T-helper 1 cell treated with Interleukin-12 subunit alpha and Interleukin-12 subunit beta and Interleukin-4 antibody, amounts not matched to agents 30 μg/mL and 1 μg/mL, for 36 hours (primary cell): ENCODE measurements at regions not wholly inside any gene's neighbourhood (a gene's known extent, or its start where the extent isn't known, plus 50 kb on each side); places are given as distances from the start of the nearest gene placed in this dataset.

Experiments
- H3K27ac Mint-ChIP-seq: one replicate; pipeline ENCODE4 v1.8.0; 2021; ENCODE audit warnings: mild to moderate bottlenecking, mixed read lengths
- H3K27me3 Mint-ChIP-seq: one replicate; pipeline ENCODE4 v1.8.0; 2021; ENCODE audit warnings: low read depth, mixed read lengths
- H3K36me3 Mint-ChIP-seq: one replicate; pipeline ENCODE4 v1.8.0; 2021; ENCODE audit warnings: low read depth, mixed read lengths
- H3K4me1 Mint-ChIP-seq: one replicate; pipeline ENCODE4 v1.8.0; 2021; ENCODE audit warnings: low read depth, mixed read lengths
- H3K4me3 Mint-ChIP-seq: one replicate; pipeline ENCODE4 v1.8.0; 2021; ENCODE audit warnings: mild to moderate bottlenecking, moderate library complexity, mixed read lengths
- H3K9me3 Mint-ChIP-seq: one replicate; pipeline ENCODE4 v1.8.0; 2021; ENCODE audit warnings: mixed read lengths

DNA sequence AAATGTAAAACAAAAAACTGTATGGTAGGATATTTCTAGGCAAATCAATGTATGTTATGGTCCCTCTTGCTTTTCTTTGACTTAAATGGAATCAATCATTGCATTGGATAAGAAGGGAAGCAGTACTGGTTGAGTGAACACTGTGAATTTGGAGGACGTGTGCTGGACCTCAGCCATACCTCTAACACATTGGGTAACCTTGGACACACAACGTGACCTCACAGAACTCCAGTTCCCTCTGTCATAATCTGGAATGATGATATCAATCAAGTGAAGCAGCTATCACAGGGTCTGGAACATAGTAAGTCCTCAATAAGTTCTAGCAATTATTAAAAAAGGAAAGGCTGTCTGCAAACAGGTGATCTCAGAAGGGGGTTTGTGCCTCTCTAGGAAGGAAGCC lies 474.9 kb upstream of the TCF4 start:
- H3K27ac Mint-ChIP-seq = no peak overlapping the region
- H3K4me1 Mint-ChIP-seq = no peaks in the 10 kb centered on the region
- no peaks in the 10 kb centered on the region for H3K27me3 Mint-ChIP-seq
- no peaks in the 10 kb centered on the region for H3K36me3 Mint-ChIP-seq
- H3K9me3 Mint-ChIP-seq = no peaks in the 10 kb centered on the region
- H3K4me3 Mint-ChIP-seq = no peak overlapping the region

DNA sequence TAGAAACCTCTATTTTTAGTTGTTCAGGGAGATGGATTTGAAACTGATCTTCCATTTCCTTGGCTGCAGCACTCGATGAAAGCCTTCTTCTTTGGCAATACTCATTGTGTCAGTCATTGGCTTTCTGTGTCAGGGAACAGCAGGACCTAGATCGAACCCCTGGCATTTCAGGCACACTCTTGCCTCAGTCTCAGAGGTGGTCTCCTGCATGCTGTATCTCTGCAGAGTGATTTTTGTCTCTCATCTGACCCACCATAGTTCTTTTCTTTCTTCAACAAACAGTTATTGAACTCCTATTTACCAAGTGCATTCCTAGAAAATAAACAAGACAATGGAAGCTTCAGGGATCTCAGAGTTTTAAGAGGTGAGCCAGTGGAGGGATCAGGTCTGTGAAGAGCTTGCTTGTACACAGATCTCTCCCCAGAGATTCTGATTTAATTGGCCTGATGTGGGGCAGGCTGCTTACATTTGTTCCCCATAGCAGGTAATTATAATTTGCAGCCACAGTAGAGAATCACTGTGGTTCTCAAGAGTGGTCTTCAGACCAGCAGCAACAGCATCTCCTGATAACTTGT lies 473.1 kb upstream of the TCF4 start:
- no peaks in the 10 kb centered on the region for H3K4me1 Mint-ChIP-seq
- no peaks in the 10 kb centered on the region for H3K9me3 Mint-ChIP-seq
- H3K4me3 Mint-ChIP-seq = no peak overlapping the region
- H3K27me3 Mint-ChIP-seq = no peaks in the 10 kb centered on the region
- no peak overlapping the region for H3K27ac Mint-ChIP-seq
- H3K36me3 Mint-ChIP-seq = no peaks in the 10 kb centered on the region

DNA sequence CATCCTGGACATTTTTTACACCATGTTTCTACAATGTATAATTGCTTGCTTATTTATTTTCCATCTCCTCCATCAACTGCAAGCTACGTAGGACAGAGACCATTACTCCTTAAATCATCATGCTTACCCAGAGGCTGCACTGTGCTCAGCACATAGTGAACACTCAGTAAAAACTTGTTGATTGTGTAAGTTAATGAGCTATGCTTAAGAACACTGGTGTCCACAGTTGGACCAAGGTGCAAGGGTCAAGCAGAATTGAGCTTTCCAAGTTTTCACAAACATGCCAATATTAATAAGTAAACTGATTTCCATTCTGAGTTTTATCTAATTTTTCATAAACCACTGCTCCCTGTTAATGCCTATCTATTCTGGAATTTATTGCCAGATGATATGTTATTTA lies 464.2 kb upstream of the TCF4 start:
- H3K27me3 Mint-ChIP-seq = no peaks in the 10 kb centered on the region
- no peaks in the 10 kb centered on the region for H3K4me1 Mint-ChIP-seq
- H3K9me3 Mint-ChIP-seq = peaks cover 13% of the 10 kb centered on the region
- H3K4me3 Mint-ChIP-seq = no peak overlapping the region
- no peaks in the 10 kb centered on the region for H3K36me3 Mint-ChIP-seq
- H3K27ac Mint-ChIP-seq = no peak overlapping the region

DNA sequence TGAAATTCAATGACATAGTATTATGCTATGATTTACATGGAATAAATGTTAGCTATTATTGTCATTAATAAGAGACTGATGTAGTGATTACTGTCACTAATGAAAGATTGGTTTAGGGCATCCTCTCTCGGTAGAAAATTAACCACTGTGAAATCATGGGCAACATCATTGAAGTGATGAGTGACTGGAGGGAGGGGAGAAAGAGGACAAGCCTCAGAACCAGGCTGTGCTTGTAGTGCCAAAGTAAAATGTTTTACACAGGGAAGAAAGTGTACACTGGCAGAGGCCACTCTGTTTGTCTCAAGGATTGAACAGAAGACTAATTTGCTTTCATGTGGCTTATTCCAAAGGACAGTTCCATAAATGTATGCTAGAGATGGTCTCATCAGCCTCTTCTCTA lies 456.2 kb upstream of the TCF4 start:
- Mint-ChIP-seq H3K4me1 (no peaks in the 10 kb centered on the region), H3K27ac (no peak overlapping the region), H3K9me3 (peaks cover 8% of the 10 kb centered on the region), H3K4me3 (no peak overlapping the region), H3K36me3 (no peaks in the 10 kb centered on the region), H3K27me3 (no peaks in the 10 kb centered on the region)

DNA sequence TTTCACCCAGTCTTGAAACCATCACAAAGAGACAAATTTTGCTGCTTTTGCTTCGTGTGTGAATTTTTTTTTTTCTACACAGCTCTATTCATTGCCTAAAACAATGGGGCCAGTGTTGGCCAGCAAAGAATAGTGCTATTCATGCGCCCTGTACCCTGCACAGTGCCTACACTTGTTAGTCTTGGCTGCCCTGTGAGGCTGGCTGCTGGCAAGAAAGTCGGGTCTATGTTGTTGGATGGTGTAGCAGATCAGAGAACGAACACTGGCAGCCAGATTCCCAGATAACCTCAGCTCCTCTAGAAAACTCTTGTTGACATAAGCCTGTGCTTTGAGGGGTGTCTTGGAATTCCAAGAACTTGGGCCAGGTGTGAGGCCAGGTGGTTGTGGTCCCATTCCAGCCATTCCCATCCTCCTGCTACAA lies 455.7 kb upstream of the TCF4 start:
- Mint-ChIP-seq H3K4me3 (no peak overlapping the region), H3K27me3 (no peaks in the 10 kb centered on the region), H3K4me1 (no peaks in the 10 kb centered on the region), H3K36me3 (no peaks in the 10 kb centered on the region), H3K27ac (no peak overlapping the region), H3K9me3 (peaks cover 8% of the 10 kb centered on the region)

DNA sequence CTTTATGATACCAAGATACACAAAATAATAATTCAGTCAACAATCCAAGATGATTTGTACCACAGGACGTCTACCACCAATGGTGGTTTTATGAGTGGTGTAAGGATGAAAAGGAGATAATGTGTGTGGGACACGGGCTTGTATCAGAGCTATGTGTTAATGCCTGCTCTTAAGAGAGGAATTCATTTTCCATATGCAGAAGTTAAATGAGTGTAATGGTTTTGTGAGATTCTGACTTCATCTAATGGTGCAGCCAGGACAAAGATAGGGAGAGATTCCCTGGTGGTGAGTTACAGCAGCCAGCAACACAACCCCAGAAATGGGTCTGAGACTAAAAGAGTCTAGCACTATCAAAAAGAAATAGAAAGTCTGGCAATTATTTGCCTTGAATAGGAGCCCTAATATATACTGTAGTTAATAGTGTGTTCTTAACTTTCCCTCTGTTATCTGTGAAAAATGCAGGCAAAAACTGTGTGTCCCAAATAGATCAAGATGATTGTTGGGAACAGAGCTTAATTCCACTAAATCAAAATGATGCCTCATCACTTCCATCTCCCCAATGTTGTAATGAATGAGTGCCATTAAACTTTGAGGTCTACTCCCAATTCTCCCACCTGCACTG lies 455.0 kb upstream of the TCF4 start:
- Mint-ChIP-seq H3K36me3 (no peaks in the 10 kb centered on the region), H3K9me3 (peaks cover 3% of the 10 kb centered on the region), H3K4me1 (no peaks in the 10 kb centered on the region), H3K27ac (no peak overlapping the region), H3K27me3 (no peaks in the 10 kb centered on the region), H3K4me3 (no peak overlapping the region)

DNA sequence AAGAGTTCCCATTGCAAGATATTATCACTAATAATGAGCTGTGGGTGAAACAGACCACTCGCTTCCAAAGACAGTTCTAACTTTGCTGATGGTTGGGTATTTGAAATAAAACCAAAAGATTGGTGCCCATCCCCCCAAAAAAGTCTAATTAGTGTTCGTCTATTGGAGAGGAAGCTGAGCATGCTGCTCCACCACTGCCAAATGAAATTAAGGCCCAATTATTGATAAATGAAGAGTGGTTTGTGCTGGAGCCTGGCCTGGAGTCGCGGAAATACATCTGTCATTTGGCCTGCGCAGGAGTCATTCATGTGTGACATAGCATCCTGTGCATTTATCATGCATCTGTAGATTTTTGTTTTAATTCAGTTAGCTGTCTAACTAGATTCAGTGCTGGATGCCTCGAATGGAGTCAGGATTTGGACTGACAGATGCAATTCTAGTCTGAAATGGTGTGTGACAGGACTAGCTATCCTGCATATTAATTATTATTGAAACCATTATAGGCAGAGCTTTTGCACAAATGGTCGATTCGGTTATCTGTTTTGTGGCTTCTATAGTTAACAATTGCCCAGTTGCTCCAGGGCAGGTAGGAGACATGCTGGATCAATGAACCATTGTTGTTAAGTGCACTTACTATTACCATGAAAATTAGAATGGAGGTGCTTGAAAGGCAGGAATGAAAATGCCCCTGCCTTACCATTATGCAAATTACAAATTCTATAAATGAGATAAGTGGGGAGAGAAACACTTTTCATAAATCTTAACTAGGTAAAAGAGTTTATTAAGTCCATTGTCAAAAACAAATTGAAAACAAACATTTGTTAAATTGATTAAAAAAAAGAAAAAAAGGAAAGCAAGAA lies 450.4 kb upstream of the TCF4 start:
- Mint-ChIP-seq H3K4me1 (no peaks in the 10 kb centered on the region), H3K36me3 (no peaks in the 10 kb centered on the region), H3K9me3 (no peaks in the 10 kb centered on the region), H3K27ac (no peak overlapping the region), H3K4me3 (no peak overlapping the region), H3K27me3 (no peaks in the 10 kb centered on the region)

DNA sequence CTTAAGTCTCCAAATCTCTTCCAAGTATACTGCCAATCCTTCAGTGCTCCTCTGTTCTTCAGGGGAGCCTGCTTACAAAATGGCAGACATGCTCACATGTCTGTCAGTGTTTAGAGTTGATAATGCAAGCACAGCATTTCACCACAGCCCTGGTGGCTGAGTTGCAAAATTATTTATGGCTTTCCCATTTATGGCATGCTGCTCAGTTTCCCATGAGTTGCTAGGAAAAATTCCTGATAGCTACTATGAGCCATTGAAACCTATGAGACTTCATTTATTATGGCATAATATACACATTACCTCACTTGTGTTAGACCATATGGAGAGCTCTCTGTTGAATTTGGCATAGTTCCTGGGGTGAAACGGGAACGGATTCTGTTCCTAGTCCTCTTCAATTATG lies 448.7 kb upstream of the TCF4 start:
- Mint-ChIP-seq H3K27ac (no peak overlapping the region), H3K27me3 (no peaks in the 10 kb centered on the region), H3K4me3 (no peak overlapping the region), H3K9me3 (peaks cover 7% of the 10 kb centered on the region), H3K36me3 (no peaks in the 10 kb centered on the region), H3K4me1 (no peaks in the 10 kb centered on the region)

DNA sequence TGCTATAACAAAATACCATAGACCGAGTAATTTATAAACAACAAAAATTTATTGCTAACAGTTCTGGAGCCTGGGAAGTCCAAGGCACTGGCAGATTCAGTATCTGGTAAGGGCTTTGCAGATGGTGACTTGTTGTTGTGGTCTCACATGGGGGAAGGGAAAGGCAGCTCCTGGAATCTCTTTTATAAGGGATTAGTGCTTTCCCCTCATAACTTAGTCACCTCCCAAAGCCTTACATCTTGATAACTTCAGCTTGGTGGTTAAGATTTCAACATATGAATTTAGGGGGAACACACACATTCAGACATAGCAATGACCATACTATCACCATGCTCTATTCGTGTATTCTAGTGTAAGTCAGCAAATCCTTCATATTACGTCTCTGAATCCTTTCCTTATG lies 447.6 kb upstream of the TCF4 start:
- H3K36me3 Mint-ChIP-seq = no peaks in the 10 kb centered on the region
- no peaks in the 10 kb centered on the region for H3K27me3 Mint-ChIP-seq
- H3K4me1 Mint-ChIP-seq = no peaks in the 10 kb centered on the region
- H3K9me3 Mint-ChIP-seq = peaks cover 7% of the 10 kb centered on the region
- H3K4me3 Mint-ChIP-seq = no peak overlapping the region
- no peak overlapping the region for H3K27ac Mint-ChIP-seq

DNA sequence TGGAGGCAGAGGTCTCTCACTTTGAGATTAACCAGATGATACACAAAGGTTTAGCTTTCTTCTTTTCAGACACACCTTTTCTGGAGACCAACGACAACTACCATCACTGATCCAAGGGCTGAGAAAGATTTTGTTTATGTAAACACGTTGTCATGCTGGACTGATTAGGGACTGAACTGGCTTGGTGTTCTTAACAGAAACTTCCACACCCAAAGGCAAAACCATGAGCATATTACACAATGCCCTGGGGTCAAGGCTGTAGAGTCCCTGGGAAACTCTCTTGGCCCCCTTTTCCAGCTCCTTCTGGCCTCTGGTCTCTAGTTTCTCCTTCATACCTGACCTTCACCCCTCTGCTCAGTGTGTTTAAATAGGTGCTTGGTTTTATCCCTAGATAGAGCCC lies 447.0 kb upstream of the TCF4 start:
- Mint-ChIP-seq H3K9me3 (peaks cover 8% of the 10 kb centered on the region), H3K27me3 (no peaks in the 10 kb centered on the region), H3K27ac (no peak overlapping the region), H3K4me1 (no peaks in the 10 kb centered on the region), H3K36me3 (no peaks in the 10 kb centered on the region), H3K4me3 (no peak overlapping the region)

DNA sequence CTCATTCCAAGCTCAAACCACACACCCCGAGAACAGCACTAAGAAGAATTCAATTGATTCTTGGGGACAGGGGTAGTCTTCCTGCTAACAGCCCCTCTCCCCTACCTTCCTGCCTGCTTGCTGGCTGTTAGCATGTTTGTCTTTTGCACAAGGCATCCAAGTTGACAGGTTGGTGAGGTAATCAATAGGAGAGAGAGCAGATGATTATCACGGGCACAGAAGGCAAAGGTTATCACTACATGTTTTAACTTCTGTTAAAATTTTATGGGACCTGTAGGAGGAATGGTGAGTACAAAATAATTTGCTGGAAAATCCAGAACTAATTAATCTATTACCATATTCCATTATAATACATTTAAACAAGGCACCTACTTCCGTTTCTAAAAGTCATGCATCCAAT lies 442.1 kb upstream of the TCF4 start:
- peaks cover 10% of the 10 kb centered on the region for H3K9me3 Mint-ChIP-seq
- no peaks in the 10 kb centered on the region for H3K36me3 Mint-ChIP-seq
- no peak overlapping the region for H3K27ac Mint-ChIP-seq
- no peak overlapping the region for H3K4me3 Mint-ChIP-seq
- no peaks in the 10 kb centered on the region for H3K27me3 Mint-ChIP-seq
- H3K4me1 Mint-ChIP-seq = no peaks in the 10 kb centered on the region

DNA sequence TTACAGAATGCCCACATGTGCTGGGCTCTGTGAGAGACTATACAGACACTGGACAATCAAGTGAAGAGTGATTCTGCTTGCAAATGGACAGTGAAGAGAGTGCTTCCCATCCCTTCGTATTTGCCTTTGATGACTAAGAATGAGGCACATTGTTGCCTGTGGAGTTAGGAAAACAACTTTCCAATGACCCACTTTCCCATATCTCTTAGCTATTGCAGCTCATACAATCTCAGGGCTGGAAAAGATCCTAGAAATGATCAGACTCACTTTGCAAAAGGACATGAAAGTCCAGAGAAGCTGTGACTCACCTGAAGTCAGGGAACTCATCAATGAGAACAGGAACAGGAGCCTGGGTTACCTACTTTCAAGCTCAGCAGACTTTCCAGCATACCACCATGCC lies 440.5 kb upstream of the TCF4 start:
- Mint-ChIP-seq H3K27me3 (no peaks in the 10 kb centered on the region), H3K9me3 (peaks cover 10% of the 10 kb centered on the region), H3K36me3 (no peaks in the 10 kb centered on the region), H3K4me3 (no peak overlapping the region), H3K27ac (no peak overlapping the region), H3K4me1 (no peaks in the 10 kb centered on the region)

DNA sequence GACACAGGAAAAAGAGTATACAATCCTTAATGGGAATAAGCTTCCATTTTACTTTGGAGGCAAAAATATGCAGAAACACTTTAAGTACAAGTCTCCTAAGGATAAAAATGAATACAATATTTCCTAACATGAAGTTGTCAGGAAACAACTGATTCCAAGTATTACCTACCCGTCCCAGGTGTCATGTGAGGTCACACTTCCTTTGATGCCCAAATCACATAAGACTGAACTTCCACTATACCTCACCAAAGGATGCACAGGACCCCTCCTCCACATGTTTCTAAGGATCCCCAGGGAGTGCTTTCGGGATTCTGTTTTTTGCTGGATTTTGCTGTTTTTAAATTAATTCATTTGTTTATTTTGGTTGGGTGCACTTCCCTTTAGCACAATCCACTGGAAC lies 438.5 kb upstream of the TCF4 start:
- Mint-ChIP-seq H3K27me3 (no peaks in the 10 kb centered on the region), H3K27ac (no peak overlapping the region), H3K36me3 (no peaks in the 10 kb centered on the region), H3K4me1 (no peaks in the 10 kb centered on the region), H3K9me3 (peaks cover 3% of the 10 kb centered on the region), H3K4me3 (no peak overlapping the region)

DNA sequence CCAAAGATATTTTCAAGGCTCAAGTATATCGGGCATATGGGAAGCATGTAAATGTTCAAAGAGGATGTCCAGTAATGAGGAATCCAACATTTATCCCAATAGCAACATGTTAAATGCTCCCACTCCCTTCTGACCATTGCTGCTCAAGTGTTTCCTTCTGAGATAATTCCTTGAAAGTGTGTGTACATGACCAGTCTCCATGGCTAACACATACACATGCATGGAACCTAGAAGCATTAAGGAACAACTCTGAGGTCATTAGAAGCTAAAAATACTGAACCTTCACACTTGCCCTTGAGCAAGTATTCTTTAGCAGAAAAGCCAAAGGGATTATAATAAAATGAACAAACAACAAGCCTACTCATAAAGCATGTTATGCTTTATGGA lies 433.8 kb upstream of the TCF4 start:
- no peaks in the 10 kb centered on the region for H3K4me1 Mint-ChIP-seq
- no peaks in the 10 kb centered on the region for H3K27me3 Mint-ChIP-seq
- no peaks in the 10 kb centered on the region for H3K36me3 Mint-ChIP-seq
- H3K4me3 Mint-ChIP-seq = no peak overlapping the region
- no peak overlapping the region for H3K27ac Mint-ChIP-seq
- H3K9me3 Mint-ChIP-seq = no peaks in the 10 kb centered on the region

DNA sequence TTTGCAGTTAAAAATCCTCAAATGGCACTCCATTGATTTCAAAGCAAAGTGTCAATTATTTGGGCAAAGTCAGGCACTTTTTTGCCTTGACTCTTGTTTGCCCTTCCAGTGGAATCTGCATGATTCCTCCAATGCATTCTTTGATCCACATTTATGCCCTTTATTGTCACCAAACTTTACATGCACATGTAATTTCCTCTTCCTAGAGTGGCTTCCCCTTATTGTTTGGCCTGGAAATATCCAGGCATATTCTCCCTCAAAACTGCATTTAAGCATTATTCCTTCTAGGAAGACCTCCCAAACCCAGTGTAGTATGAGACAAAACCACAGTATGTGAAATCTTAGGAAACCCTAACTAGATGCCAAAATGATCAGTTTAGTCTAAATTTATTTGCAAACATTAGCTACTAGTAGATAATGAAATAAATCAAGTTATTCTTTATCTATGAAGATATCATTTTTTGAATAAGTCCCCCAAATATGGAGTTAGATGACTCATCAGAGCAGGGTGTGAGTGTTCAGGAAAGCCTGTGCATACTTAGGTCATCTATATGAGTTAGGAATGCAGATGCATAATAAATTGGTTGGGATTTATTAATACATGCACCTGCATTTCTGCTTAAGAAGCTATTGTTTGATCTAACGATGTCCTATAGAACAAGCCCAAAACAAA lies 433.3 kb upstream of the TCF4 start:
- no peaks in the 10 kb centered on the region for H3K9me3 Mint-ChIP-seq
- H3K4me1 Mint-ChIP-seq = no peaks in the 10 kb centered on the region
- no peaks in the 10 kb centered on the region for H3K27me3 Mint-ChIP-seq
- H3K27ac Mint-ChIP-seq = no peak overlapping the region
- H3K36me3 Mint-ChIP-seq = no peaks in the 10 kb centered on the region
- no peak overlapping the region for H3K4me3 Mint-ChIP-seq
